NT2/D1 (cell line): ENCODE measurements at regions not wholly inside any gene's neighbourhood (a gene's known extent, or its start where the extent isn't known, plus 50 kb on each side); places are given as distances from the start of the nearest gene placed in this dataset.

Experiments used
- DNase-seq: peaks from one replicate; pipeline ENCODE4 v3.0.0-alpha.2; 2011; ENCODE audit warnings: low read depth, low spot score
- H3K27me3 ChIP-seq: 2 replicates; pipeline ENCODE4 v1.6.0; 2011; ENCODE audit warnings: mild to moderate bottlenecking; ENCODE audit not compliant: insufficient read length, insufficient read depth
- H3K36me3 ChIP-seq: 2 replicates; pipeline ENCODE4 v1.6.1; 2011; ENCODE audit warnings: mild to moderate bottlenecking, low read length, mixed read lengths; ENCODE audit not compliant: insufficient read depth, insufficient read length
- H3K4me1 ChIP-seq: 2 replicates; pipeline ENCODE4 v1.5.1; 2011; ENCODE audit not compliant: insufficient read depth, insufficient read length
- H3K4me3 ChIP-seq: 2 replicates; pipeline ENCODE4 v1.5.1; 2011; ENCODE audit warnings: low read depth; ENCODE audit not compliant: insufficient read length
- H3K9ac ChIP-seq: 2 replicates; pipeline ENCODE4 v1.6.0; 2011; ENCODE audit warnings: low read depth; ENCODE audit not compliant: insufficient read length
- H3K9me3 ChIP-seq: 2 replicates; pipeline ENCODE4 v1.5.1; 2011; ENCODE audit warnings: mild to moderate bottlenecking, low read length; ENCODE audit not compliant: insufficient read depth
- SUZ12 ChIP-seq: IDR thresholded peaks from 2 replicates; pipeline ENCODE4 v1.6.1; 2011; ENCODE audit not compliant: insufficient read length, insufficient read depth; ENCODE audit errors: extremely low read depth
- YY1 ChIP-seq: IDR thresholded peaks from 2 replicates; pipeline ENCODE4 v1.6.1; 2011; ENCODE audit not compliant: insufficient read length, insufficient read depth
- ZNF274 ChIP-seq: IDR thresholded peaks from 2 replicates; pipeline ENCODE4 v1.6.1; 2011; ENCODE audit warnings: mild to moderate bottlenecking, low read depth, low read length

- peaks cover 14% of the 10 kb centered on the region; the same call in 1 of the 2 replicates for H3K9me3 ChIP-seq
- peak; percentile 5 for DNase-seq
- no peak for TF ChIP-seq YY1
- H3K4me3 ChIP-seq, result no peak overlapping the region
- H3K36me3 ChIP-seq, result no peaks in the 10 kb centered on the region
- no peak overlapping the region for H3K9ac ChIP-seq
- H3K27me3 ChIP-seq, result no peaks in the 10 kb centered on the region
- H3K4me1 ChIP-seq, result no peaks in the 10 kb centered on the region
Observed at GRCh38 chr11:106249617-106250239, 172.3 kb downstream of the AASDHPPT start.

- Histone ChIP-seq H3K36me3 (no peaks in the 10 kb centered on the region), H3K9me3 (peaks cover 7% of the 10 kb centered on the region; the same call in 1 of the 2 replicates), H3K27me3 (no peaks in the 10 kb centered on the region), H3K4me3 (no peak overlapping the region), H3K4me1 (no peaks in the 10 kb centered on the region), H3K9ac (no peak overlapping the region)
- no peak for DNase-seq
- TF ChIP-seq ZNF274 (no peak), SUZ12 (no peak), YY1 (no peak)
Observed at GRCh38 chr11:106262852-106263251, 185.4 kb downstream of the AASDHPPT start.

GRCh38 chr11:106263527-106263926 lies 186.1 kb downstream of the AASDHPPT start:
- TF ChIP-seq YY1 (no peak), ZNF274 (no peak), SUZ12 (no peak)
- Histone ChIP-seq H3K9me3 (peaks cover 7% of the 10 kb centered on the region; the same call in 1 of the 2 replicates), H3K27me3 (no peaks in the 10 kb centered on the region), H3K36me3 (no peaks in the 10 kb centered on the region), H3K4me1 (no peaks in the 10 kb centered on the region), H3K9ac (no peak overlapping the region), H3K4me3 (no peak overlapping the region)
- DNase-seq, result no peak

- no peak overlapping the region for H3K4me3 ChIP-seq
- no peaks in the 10 kb centered on the region for H3K4me1 ChIP-seq
- H3K27me3 ChIP-seq, result no peaks in the 10 kb centered on the region
- peaks cover 7% of the 10 kb centered on the region; the same call in 1 of the 2 replicates for H3K9me3 ChIP-seq
- no peaks in the 10 kb centered on the region for H3K36me3 ChIP-seq
- no peak overlapping the region for H3K9ac ChIP-seq
- DNase-seq, result no peak
- no peak for TF ChIP-seq SUZ12
- TF ChIP-seq ZNF274, result no peak
- no peak for TF ChIP-seq YY1
Observed at GRCh38 chr11:106271086-106271485, 193.6 kb downstream of the AASDHPPT start.

GRCh38 chr11:106271686-106272085 lies 194.2 kb downstream of the AASDHPPT start:
- no peak overlapping the region for H3K9ac ChIP-seq
- H3K9me3 ChIP-seq, result peaks cover 6% of the 10 kb centered on the region; the same call in 1 of the 2 replicates
- no peaks in the 10 kb centered on the region for H3K27me3 ChIP-seq
- DNase-seq, result no peak
- H3K4me3 ChIP-seq, result no peak overlapping the region
- H3K4me1 ChIP-seq, result no peaks in the 10 kb centered on the region
- H3K36me3 ChIP-seq, result no peaks in the 10 kb centered on the region
- no peak for TF ChIP-seq ZNF274
- TF ChIP-seq YY1, result no peak
- no peak for TF ChIP-seq SUZ12

- no peaks in the 10 kb centered on the region for H3K27me3 ChIP-seq
- no peak overlapping the region for H3K9ac ChIP-seq
- no peaks in the 10 kb centered on the region for H3K36me3 ChIP-seq
- H3K9me3 ChIP-seq, result no peaks in the 10 kb centered on the region
- no peak overlapping the region for H3K4me3 ChIP-seq
- DNase-seq, result no peak
- no peaks in the 10 kb centered on the region for H3K4me1 ChIP-seq
- no peak for TF ChIP-seq SUZ12
- TF ChIP-seq YY1, result no peak
Observed at GRCh38 chr11:106275151-106275550, 197.7 kb downstream of the AASDHPPT start.

- no peak overlapping the region for H3K9ac ChIP-seq
- H3K4me3 ChIP-seq, result no peak overlapping the region
- no peak for TF ChIP-seq YY1
- TF ChIP-seq ZNF274, result no peak
- TF ChIP-seq SUZ12, result no peak
- no peaks in the 10 kb centered on the region for H3K9me3 ChIP-seq
- no peak for DNase-seq
- H3K4me1 ChIP-seq, result no peaks in the 10 kb centered on the region
- H3K27me3 ChIP-seq, result no peaks in the 10 kb centered on the region
- H3K36me3 ChIP-seq, result no peaks in the 10 kb centered on the region
Observed at GRCh38 chr11:106276126-106276525, 198.7 kb downstream of the AASDHPPT start.
